HG03108 (cell line): ENCODE measurements at regions not wholly inside any gene's neighbourhood (a gene's known extent, or its start where the extent isn't known, plus 50 kb on each side); places are given as distances from the start of the nearest gene placed in this dataset.
A peak's percentile ranks its signal among the peaks of the same experiment; 100 is the strongest.

ENCODE experiments used
- ATAC-seq: cut with Tn5 transposase; IDR thresholded peaks from one replicate; pipeline ENCODE4 v1.9.1; 2021; ENCODE audit warnings: moderate library complexity; ENCODE audit not compliant: unreplicated experiment

DNA sequence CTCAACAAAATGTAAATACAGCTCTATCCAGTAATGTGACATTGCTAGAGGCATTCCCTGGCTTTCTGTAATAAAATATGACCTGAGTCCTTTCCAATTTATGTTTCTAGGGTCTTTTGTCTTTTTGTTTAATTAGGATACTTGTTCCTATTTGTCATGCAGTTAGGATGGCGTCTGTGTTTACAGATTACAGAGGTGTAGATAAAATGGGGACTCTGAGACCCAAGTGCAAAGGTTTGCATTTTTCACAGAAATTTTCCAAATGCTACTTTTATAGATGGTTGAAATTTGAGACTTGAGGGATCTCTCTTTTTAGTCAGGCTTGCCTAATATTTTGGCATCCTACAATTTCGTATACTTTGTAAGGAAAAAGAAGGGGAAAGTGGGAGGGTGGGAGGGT lies 332.4 kb downstream of the PTEN start:
- no peak for ATAC-seq

DNA sequence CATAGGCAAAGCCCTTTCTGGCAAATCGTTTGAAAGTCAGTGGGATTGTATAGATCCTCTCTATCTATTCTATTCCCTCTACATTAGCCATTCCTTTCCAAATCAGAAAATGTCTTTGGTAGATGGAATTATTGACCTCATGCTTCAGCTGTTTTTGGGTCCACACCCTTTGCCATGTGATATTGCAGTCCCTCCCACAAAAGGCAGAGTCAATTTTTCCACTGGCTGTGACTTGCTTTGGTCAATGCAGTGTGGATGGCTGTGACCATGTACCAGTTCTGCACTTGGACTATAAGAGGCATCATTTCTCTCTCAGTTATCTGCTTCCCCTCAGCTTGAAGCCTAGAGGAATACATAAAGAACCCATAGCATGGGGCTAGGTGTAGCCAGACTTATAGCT lies 332.9 kb downstream of the PTEN start:
- ATAC-seq = no peak

DNA sequence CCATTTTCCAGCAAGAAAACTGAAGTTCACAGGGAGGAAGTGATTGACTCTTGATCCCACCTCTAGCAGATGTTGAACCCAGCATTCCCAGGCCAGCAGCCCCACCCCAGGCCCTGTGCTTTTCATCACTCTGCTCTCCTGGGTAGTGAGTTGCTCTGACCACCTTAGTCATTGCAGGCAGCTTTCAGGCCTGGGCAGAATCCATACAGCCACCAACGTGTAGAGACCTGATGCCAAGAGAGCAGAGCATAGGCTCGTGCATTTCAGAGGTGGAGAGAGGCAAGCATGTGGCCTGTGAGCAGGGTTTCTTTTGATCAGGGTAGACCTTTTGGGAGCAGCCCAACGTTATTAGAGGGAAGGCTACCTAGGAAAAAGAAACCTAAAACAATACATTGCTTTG lies 334.6 kb downstream of the PTEN start:
- ATAC-seq = no peak

DNA sequence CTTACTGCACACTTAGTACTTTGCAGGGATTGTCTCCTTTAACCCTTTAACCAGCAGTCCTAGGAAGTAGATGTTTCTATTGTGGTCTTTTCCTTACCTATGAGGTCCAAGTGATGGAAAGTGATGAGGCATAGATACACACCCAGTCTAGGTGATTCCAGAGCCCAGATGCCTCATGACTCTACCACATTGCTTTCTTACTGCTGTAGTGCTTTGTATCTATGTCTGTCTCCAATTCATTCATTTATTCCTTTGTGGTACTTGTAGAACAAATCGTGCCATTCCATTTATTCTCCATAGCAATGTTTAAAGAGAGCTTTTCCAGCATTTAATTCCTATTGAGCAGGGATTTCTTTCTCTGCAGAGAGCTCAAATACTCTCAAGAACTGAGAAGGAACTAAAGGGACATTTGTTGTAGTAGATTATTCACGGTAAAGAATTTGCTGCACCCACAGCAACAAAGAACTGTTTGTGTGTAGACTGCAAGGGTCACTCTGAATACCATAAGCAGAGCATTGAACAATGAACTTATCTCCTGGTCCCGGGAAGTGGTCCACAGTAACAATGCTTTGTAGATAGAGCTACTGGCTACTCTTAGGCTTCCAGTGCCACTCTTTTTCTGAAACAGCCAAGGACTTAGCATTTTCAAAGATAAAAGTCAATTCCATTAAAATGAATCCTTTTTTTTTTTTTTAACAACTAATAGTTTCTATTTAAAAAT lies 337.0 kb downstream of the PTEN start:
- ATAC-seq = no peak

DNA sequence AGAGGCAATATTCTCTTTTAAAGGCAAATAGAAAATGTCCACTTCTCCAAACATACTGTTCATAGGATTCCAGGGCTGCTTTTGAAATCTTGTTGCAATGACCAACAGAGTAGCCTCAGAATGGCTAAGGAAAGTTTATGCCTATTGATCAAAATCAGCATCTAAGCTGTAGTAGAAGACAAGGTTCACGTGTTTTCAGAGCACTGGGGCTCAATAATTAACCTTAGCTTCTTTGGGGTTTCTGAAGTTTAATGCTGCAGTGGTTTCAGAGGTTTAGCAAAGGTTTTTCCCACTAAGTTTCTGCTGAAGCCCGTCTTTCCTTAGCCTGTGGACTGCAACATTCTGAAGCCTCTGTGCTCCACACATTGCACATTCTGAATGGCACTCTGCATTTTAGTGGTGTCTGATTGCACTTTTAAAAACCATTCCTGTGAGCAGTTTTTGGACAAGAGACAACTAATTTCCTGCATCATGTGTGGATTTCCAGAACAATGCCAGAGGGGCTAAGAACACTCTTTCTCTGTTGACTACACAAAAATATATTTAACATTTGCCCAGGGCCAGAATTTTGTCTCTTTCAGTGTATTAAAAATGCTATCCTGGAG lies 342.5 kb downstream of the PTEN start:
- peak; percentile 74 for ATAC-seq

DNA sequence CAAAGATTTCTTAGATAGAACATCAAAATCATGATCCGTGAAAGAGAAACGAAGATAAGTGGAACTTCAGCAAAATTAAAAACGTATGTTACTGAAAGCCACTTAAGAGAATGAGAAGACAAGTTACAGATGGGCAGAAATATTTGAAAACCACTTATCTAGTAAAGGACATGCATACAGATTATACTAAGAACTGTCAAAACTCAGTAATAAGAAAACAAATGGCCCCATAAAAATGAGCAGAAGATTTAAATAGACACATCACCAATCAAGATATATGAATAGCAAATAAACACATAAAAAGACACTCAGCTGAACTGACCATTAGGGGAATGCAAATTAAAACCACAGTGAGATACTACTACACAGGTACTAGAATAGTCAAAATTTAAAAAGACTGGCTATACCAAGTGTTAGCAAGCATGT lies 343.7 kb downstream of the PTEN start:
- no peak for ATAC-seq

DNA sequence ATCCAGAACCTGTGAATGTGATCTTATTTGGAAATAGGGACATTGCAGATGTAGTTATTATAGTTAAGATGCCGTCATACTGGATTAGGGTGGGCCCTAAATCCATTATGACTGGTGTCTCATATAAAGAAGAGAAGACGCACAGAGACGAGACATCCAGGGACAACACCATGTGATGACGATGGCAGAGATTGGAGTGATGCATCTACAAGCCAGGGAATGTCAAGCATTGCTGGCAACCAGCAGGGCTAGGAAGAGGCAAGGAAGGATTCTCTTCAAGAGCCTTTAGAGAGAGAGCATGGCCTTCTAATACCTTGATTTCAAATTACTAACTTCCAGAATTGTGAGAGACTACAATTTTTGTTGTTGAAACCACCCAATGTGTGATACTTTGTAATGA lies 345.8 kb downstream of the PTEN start:
- no peak for ATAC-seq

DNA sequence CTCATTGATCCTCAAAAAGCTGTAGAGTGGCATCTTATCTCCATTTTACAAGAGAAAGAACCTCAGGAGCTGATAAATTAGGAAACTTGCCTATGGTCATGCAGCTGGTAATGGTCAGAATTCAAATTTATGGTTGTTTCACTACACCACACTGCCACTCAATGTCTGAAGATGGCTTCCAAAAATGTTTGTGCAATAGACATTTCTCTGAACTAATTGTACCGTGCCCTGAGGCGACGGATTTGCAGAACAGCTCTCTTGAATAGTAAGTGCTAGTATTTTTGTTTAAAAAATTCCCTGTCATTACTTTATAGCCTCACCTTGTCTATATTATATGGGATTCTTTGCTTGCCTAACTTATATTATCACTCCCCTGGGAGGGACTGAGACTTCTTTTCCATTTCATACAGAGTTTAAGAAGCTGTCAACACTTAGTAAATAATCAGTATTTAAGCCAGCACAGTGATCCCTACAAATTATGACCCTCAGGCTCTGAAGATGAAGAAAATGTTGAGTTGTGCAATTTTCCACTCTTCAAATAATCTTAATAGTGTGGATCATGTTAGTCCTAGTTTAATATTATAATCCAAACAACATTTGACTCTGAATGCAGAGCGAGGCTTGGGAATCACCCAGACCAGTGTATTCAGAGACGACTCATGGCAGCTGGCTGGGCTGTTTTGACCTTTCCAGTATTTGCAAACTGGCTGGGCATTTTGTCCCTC lies 346.6 kb downstream of the PTEN start:
- no peak for ATAC-seq

DNA sequence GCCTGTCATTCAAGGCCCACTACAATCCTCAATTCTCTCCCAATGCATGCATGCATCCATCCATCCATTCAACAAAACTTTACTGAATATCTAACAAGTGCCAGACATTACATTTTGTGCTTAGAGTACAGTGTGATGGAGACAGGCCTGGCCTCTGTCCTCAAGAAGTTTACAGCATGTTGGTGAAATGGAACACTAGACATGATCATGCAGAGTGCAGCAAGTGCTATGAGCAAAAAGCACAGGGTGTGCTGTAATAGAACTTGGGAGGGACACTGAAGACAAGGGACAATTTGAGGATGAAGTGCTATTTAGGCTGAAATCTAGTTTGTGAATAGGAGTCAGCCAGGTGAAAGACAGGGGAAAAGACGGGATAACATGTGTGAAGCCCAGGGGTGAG lies 347.8 kb downstream of the PTEN start:
- no peak for ATAC-seq

DNA sequence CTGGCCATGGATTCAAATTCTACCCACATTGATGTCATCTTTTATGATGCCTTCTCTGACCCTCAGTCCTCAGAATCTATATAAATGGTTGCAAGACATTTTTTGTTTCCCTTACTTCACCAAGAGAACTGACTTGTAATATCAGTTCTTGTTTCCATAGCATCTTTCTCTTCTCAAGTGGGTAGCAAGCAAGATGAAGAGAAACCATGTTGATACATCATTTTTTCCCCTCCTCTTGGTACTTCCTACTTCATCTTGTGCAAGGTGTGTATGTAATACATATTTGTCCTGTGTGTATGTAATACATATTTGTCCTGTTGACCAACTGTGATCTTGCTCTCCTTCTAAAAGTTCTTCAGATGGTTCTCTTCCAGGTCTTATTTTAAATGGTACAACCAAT lies 348.6 kb downstream of the PTEN start:
- no peak for ATAC-seq

DNA sequence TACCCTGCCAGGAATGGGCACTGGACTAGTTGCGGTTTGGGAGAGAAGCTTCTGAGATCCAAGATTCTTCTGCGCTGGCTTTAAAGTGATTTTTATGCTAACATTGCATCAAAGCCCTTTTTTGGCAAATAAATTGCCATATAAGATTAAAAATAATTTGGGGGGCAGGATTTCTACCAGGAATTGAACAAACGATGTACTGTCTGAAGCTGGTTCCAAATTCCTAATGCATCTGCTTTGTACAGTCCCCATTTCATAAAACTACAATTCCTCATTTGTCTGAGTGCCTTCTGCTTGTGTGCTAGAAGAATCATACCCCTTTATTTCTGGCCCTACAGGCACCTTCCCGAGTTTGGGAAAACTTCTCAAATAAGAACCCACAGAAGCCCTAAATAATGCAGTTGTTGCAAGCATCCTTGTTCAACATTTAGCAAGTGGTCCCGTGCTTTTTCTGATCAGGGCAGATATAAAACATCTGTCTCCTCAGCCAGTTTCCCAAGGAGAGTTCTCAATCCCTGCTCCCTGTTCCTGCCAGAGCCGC lies 349.7 kb downstream of the PTEN start:
- no peak for ATAC-seq

DNA sequence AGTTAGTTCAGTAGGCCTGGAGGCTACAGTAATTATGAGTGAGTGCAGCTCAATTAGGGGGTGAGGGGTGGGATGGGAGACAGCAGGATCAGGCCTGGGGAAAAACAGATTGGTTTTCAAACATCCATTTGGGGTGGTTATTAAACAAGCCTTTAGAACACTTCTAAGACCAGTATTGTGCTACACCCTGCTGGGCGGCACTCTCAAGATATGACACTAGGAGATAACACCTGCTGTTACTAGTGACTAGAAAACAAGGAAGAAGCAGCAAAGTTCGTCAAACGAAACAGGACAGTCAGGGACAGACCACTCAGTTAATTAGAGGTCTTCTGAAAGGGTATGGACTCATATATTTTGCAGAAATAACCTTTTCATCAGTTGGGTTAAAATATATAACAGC lies 353.6 kb downstream of the PTEN start:
- no peak for ATAC-seq

DNA sequence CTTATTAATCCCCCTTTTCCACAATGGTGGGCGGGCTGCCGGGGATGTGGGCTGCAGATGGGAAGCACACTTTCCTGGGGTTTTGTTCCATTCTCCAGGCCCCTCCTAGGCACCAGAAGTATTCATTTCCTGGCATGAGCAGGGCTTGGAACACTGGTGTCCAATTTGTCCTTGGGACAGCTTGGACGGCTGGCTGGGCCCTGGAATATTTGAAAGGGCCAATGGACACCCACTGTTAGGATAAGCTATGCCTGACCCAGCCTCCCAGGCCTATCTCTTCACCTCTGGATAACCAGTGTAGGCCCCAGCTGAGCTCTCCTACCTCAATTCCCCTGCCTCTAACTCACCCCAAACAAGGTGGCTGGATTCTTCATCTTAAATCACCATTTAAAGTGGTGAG lies 354.9 kb downstream of the PTEN start:
- ATAC-seq = no peak

DNA sequence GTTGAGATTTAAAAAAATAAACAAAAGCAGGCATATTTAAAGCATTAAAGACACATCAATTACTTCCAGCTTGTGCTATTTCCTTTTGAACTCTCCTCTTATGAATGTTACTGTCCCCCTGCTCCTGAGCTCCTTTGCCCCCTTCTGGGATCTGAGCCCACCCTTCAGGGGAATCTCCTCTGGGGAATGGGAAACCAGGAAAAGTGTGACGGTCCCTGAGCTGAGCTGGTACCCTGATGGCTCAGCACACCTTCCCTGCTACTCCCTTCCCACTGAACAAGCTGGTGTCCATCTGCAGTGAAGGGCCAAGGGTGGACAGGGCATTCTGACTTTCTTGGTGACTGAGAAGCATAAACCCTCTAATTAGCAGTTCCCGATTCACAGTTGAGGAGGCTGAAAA lies 356.3 kb downstream of the PTEN start:
- no peak for ATAC-seq

DNA sequence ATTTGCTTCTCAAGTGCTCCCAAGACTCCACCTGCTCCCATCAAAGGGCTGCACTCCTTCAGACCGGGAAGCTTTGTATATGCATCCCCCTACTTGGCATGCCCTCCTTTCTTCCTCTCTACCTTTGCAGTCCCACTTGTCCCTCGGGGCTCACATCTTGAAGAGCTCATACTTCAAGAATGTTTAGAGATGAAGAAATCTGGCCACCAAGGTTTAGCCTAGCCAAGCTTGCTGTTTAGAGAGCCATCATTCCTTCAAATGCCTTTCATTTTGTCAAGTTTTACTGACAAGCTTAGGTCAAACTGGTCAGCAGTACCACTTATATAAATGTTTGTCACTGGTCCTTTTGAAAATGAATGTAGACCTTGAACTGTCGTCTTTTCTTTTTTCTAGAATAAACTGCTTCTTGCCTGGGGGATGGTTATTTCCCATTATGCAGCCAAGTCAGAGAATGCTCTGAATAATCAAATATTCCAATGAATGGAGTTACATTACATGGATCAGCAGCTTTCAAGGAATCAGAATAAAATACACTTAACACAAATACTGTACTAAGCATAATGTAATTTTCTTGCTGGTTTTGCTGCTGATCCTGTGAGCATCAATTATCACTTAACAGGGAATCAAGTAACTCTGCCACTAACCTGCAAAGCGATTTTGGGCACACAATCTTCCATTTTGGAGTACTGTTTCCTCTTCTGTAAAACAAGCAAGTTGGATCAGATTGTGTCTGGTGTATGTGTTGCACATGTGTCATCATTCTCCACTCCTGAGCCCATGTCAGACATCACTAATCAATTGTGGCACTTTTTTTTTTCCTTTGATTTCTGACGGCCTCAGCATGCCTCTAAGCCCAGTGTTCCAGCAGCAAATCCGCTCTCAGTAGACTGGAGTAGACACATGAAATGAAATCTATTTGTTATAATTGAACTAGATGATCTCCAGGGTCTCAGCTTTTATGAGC lies 357.9 kb downstream of the PTEN start:
- no peak for ATAC-seq

DNA sequence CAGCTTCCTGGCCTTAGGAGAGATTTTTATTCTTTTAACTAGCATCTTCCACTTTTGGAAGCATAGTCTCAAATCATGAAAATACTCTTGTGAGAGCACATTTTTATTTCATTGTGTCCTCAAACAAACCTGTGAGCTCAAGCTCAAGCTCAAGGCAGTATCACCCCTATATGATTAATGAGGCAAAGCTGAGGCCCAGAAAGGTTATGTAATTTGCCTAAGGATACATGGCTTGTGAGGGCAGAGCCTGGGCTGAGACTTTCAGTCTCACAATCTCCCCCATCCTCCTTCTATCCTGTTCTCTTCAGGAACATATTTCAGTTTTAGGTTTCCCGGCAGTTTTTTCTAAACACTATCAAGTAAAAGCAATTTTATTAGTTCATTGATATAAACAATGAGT lies 359.5 kb downstream of the PTEN start:
- ATAC-seq = no peak
